ENCODE measurements at regions not wholly inside any gene's neighbourhood (a gene's known extent, or its start where the extent isn't known, plus 50 kb on each side); places are given as distances from the start of the nearest gene placed in this dataset.

DNA sequence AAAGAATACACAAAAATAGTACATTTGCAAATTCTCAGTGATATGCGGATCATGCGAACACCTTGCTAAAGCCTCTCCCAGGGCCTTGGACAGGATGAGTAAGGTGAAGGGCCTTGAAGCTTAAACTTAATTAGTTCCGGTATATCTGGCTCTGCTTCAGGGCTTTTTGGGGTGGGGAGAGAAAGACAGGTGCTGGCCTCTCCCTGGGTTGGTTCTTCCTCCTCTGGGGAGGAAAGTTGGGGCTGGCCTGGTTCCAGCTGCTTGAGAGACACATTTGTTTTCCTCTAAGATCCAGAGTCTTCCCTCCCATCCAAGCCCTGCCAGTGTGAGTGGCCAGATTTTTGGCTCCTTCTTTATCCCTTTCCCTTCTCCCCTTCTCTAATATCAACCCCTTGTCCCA lies 64.7 kb upstream of the EPHB3 start:
- no peak for TF ChIP-seq JUND (IDR thresholded peaks at IDR 0.05)
- TF ChIP-seq POLR2AphosphoS5 (IDR thresholded peaks at IDR 0.05; ENCODE audit: low read depth, low read length) = no peak
- TF ChIP-seq SIN3A (IDR thresholded peaks at IDR 0.05; ENCODE audit: low read depth) = no peak
